Breast epithelium (tissue), 3 donors: ENCODE measurements at regions not wholly inside any gene's neighbourhood (a gene's known extent, or its start where the extent isn't known, plus 50 kb on each side); places are given as distances from the start of the nearest gene placed in this dataset.

Experiments
- POLR2A ChIP-seq: fragments of 450-650 bp; IDR thresholded peaks from one replicate; pipeline ENCODE4 v1.6.1; 2016; ENCODE audit warnings: antibody characterized with exemption, mild to moderate bottlenecking, moderate library complexity
- POLR2AphosphoS5 ChIP-seq, 3 donors: sonication (generic); formaldehyde crosslinking; IDR thresholded peaks; one replicate each; pipeline ENCODE4 v1.6.1; 2017; ENCODE audit warnings: antibody characterized with exemption in 3 of 3
- TF ChIP-seq, protein P1 (sequence below), 3 donors: fragments of 450-650 bp; IDR thresholded peaks; one replicate each; pipeline ENCODE4 v1.5.1; 2016 to 2017; ENCODE audit warnings: antibody characterized with exemption in 3 of 3, mild to moderate bottlenecking in 3 of 3, moderate library complexity in 3 of 3

- TF ChIP-seq, protein P1, sequence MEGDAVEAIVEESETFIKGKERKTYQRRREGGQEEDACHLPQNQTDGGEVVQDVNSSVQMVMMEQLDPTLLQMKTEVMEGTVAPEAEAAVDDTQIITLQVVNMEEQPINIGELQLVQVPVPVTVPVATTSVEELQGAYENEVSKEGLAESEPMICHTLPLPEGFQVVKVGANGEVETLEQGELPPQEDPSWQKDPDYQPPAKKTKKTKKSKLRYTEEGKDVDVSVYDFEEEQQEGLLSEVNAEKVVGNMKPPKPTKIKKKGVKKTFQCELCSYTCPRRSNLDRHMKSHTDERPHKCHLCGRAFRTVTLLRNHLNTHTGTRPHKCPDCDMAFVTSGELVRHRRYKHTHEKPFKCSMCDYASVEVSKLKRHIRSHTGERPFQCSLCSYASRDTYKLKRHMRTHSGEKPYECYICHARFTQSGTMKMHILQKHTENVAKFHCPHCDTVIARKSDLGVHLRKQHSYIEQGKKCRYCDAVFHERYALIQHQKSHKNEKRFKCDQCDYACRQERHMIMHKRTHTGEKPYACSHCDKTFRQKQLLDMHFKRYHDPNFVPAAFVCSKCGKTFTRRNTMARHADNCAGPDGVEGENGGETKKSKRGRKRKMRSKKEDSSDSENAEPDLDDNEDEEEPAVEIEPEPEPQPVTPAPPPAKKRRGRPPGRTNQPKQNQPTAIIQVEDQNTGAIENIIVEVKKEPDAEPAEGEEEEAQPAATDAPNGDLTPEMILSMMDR (IDR thresholded peaks at IDR 0.05) = no peak
- TF ChIP-seq POLR2AphosphoS5 (IDR thresholded peaks at IDR 0.05) = no peak
- no peak for TF ChIP-seq POLR2A
These were observed 142.7 kb upstream of the KYNU start for GRCh38 chr2:142734770-142735169.
